Fibroblast of lung (primary cell): ENCODE measurements at regions not wholly inside any gene's neighbourhood (a gene's known extent, or its start where the extent isn't known, plus 50 kb on each side); places are given as distances from the start of the nearest gene placed in this dataset.

Source experiments
- CTCF ChIP-seq, 2 donors: IDR thresholded peaks in 1 of 2; conservative IDR thresholded peaks in 1 of 2; 1 replicate in 1 of 2; 2 replicates in 1 of 2; pipeline ENCODE4 v1.5.1; 2011 to 2012; ENCODE audit warnings: low read length in 2 of 2, control low read depth in 1 of 2, inconsistent platforms in 1 of 2, low read depth in 1 of 2, mild to moderate bottlenecking in 1 of 2
- EZH2 ChIP-seq: IDR thresholded peaks from 2 replicates; pipeline ENCODE4 v1.5.1; 2012; ENCODE audit warnings: low read length, control low read depth, mild to moderate bottlenecking; ENCODE audit errors: missing control alignments

- TF ChIP-seq CTCF (conservative IDR thresholded peaks at IDR 0.05 in 1 of 2, IDR thresholded peaks at IDR 0.05 in 1 of 2; ENCODE audit: low read depth in 1 of 2, low read length in 2 of 2) (no peak), EZH2 (no peak)
These were observed 215.2 kb upstream of the CHORDC1 start for GRCh38 chr11:90438069-90438468.
